GM19193 (cell line): ENCODE measurements at regions not wholly inside any gene's neighbourhood (a gene's known extent, or its start where the extent isn't known, plus 50 kb on each side); places are given as distances from the start of the nearest gene placed in this dataset.
A peak's percentile ranks its signal among the peaks of the same experiment; 100 is the strongest.

ENCODE experiments used
- POLR2A ChIP-seq: IDR thresholded peaks from 4 replicates; pipeline ENCODE4 v1.6.1; 2011; ENCODE audit not compliant: insufficient read depth, insufficient read length; ENCODE audit errors: extremely low read depth

- no peak for TF ChIP-seq POLR2A
These were observed 140.2 kb upstream of the KLF3 start for GRCh38 chr4:38523524-38524448.

- TF ChIP-seq POLR2A: no peak
These were observed 137.6 kb upstream of the KLF3 start for GRCh38 chr4:38526412-38526811.

- peak; percentile 39 for TF ChIP-seq POLR2A
These were observed 134.5 kb upstream of the KLF3 start for GRCh38 chr4:38529189-38530115.

- no peak for TF ChIP-seq POLR2A
These were observed 133.5 kb upstream of the KLF3 start for GRCh38 chr4:38530486-38530885.

- TF ChIP-seq POLR2A: no peak
These were observed 132.8 kb upstream of the KLF3 start for GRCh38 chr4:38531141-38531727.

GRCh38 chr4:38532908-38533499, 131.0 kb upstream of the KLF3 start:
- TF ChIP-seq POLR2A: no peak

GRCh38 chr4:38534344-38535045, 129.5 kb upstream of the KLF3 start:
- TF ChIP-seq POLR2A: no peak

- TF ChIP-seq POLR2A: no peak
These were observed 128.3 kb upstream of the KLF3 start for GRCh38 chr4:38535717-38536116.

- TF ChIP-seq POLR2A: no peak
These were observed 127.3 kb upstream of the KLF3 start for GRCh38 chr4:38536716-38537115.

GRCh38 chr4:38537666-38538065, 126.3 kb upstream of the KLF3 start:
- TF ChIP-seq POLR2A: no peak

GRCh38 chr4:38538517-38538916, 125.5 kb upstream of the KLF3 start:
- TF ChIP-seq POLR2A: no peak

GRCh38 chr4:38539501-38539900, 124.5 kb upstream of the KLF3 start:
- no peak for TF ChIP-seq POLR2A

- no peak for TF ChIP-seq POLR2A
These were observed 116.9 kb upstream of the KLF3 start for GRCh38 chr4:38547052-38547451.

GRCh38 chr4:38548256-38548655, 115.7 kb upstream of the KLF3 start:
- no peak for TF ChIP-seq POLR2A

- TF ChIP-seq POLR2A: no peak
These were observed 104.6 kb upstream of the KLF3 start for GRCh38 chr4:38559374-38559773.

GRCh38 chr4:38560340-38560739, 103.7 kb upstream of the KLF3 start:
- TF ChIP-seq POLR2A: no peak
